Testis (tissue), 2 donors: ENCODE measurements at regions not wholly inside any gene's neighbourhood (a gene's known extent, or its start where the extent isn't known, plus 50 kb on each side); places are given as distances from the start of the nearest gene placed in this dataset.
A peak's percentile ranks its signal among the peaks of the same experiment; 100 is the strongest.

Experiments
- DNase-seq: peaks from one replicate; pipeline ENCODE4 v3.0.0-alpha.2; 2019
- H3K27ac ChIP-seq, 2 donors: fragments of 200-600 bp; sonication (generic); one replicate each; pipeline ENCODE4 v1.5.1; 2019
- H3K27me3 ChIP-seq: fragments of 200-600 bp; sonication (generic); one replicate; pipeline ENCODE4 v1.5.1; 2019
- H3K36me3 ChIP-seq: fragments of 200-600 bp; sonication (generic); one replicate; pipeline ENCODE4 v1.5.1; 2017; ENCODE audit warnings: low read depth; ENCODE audit errors: missing control alignments
- H3K4me1 ChIP-seq: fragments of 200-600 bp; sonication (generic); one replicate; pipeline ENCODE4 v1.5.1; 2019
- H3K4me3 ChIP-seq, 2 donors: fragments of 200-600 bp; sonication (generic); one replicate each; pipeline ENCODE4 v1.5.1; 2017 to 2019
- H3K9me3 ChIP-seq: fragments of 200-600 bp; sonication (generic); one replicate; pipeline ENCODE4 v1.5.1; 2017
- CTCF ChIP-seq, 3 experiments: fragments of 450-650 bp in 2 of 3; fragments of 200-600 bp in 1 of 3; sonication (generic) in 1 of 3; IDR thresholded peaks; one replicate each; pipeline ENCODE4 v1.5.1; 2016 to 2019; ENCODE audit warnings: antibody characterized with exemption in 3 of 3, mild to moderate bottlenecking in 2 of 3, moderate library complexity in 1 of 3
- POLR2A ChIP-seq: fragments of 450-650 bp; IDR thresholded peaks from one replicate; pipeline ENCODE4 v1.6.1; 2017; ENCODE audit warnings: antibody characterized with exemption, mild to moderate bottlenecking, moderate library complexity
- WGBS, 2 donors: methylation state at CpG; one replicate each; pipeline ENCODE4 v1.1.5; 2018; 5-methylcytosine and 5-hydroxymethylcytosine counted together
- intact Hi-C: fragments of 100-400 bp; cut with DNase I; formaldehyde crosslinking; loops from one replicate; pipeline ENCODE4 v1.15.1; 2023; ENCODE audit warnings: low total_unique reads

- Histone ChIP-seq H3K4me1 (no peaks in the 10 kb centered on the region), H3K4me3 (no peak overlapping the region), H3K36me3 (no peaks in the 10 kb centered on the region), H3K9me3 (no peaks in the 10 kb centered on the region), H3K27me3 (no peaks in the 10 kb centered on the region), H3K27ac (no peak overlapping the region)
- intact Hi-C loops, result no loop called here
- TF ChIP-seq CTCF (IDR thresholded peaks at IDR 0.05) (no peak), POLR2A (no peak)
- WGBS, 2 donors, result 46 to 61% methylated on average over 6 of the region's 6 CpGs
- peak; percentile 17 for DNase-seq
Observed at GRCh38 chr12:93247313-93247991, 130.3 kb upstream of the NUDT4 start.

DNA sequence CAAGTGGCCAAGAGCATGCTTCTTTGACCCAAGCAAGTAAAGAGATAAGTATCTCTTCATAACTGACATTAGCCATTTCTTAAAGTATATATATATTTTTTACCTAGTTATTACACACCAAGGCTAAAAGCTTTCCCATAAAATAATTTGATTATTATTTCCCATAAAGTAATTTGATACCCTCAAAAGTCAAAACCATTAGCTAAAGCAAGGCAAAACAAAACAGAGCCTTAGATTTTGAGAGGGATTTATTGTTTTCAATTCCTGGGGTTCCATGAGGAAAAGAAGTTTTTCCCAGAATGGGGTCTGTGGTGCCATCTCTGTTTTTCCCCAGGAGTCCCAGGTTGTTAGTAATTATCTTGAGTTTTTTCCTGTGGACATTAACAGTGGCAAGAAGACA, 125.5 kb upstream of the NUDT4 start:
- Histone ChIP-seq H3K27me3 (no peaks in the 10 kb centered on the region), H3K27ac (no peak overlapping the region), H3K36me3 (no peaks in the 10 kb centered on the region), H3K4me3 (no peak overlapping the region), H3K9me3 (no peaks in the 10 kb centered on the region), H3K4me1 (no peaks in the 10 kb centered on the region)
- DNase-seq, result no peak
- no peak for TF ChIP-seq POLR2A
- TF ChIP-seq CTCF (IDR thresholded peaks at IDR 0.05), result no peak
- intact Hi-C loops, result no loop called here

DNA sequence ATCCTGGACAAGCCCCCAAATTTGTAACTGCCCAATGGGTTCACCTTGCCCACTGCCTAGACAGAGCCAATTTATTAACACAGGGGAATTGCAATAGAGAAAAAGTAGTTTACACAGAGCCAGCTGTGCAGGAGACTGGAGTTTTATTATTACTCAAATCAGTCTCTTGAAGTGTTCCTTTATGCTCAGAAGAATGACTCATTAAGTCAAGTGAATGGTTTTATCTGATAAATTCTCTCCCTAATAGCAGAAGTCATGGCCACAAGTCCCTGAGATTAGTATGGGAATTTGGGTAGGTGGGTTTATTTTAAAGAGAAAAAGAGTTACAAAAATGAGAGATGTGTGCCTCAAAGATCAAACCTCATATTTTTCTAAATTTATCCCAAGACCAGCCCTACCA, 122.8 kb upstream of the NUDT4 start:
- Histone ChIP-seq H3K27ac (no peak overlapping the region), H3K4me1 (no peaks in the 10 kb centered on the region), H3K9me3 (no peaks in the 10 kb centered on the region), H3K36me3 (no peaks in the 10 kb centered on the region), H3K4me3 (no peak overlapping the region), H3K27me3 (no peaks in the 10 kb centered on the region)
- no peak for DNase-seq
- intact Hi-C loops, result no loop called here
- TF ChIP-seq POLR2A, result no peak
- no peak for TF ChIP-seq CTCF (IDR thresholded peaks at IDR 0.05)

- H3K27ac ChIP-seq, result no peak overlapping the region
Observed at GRCh38 chr12:93256256-93256969, 121.3 kb upstream of the NUDT4 start.

More at GRCh38 chr12:93256256-93256969, 121.3 kb upstream of the NUDT4 start:
- no peaks in the 10 kb centered on the region for H3K9me3 ChIP-seq
- no peak for DNase-seq
- H3K4me3 ChIP-seq, result no peak overlapping the region
- no peaks in the 10 kb centered on the region for H3K27me3 ChIP-seq
- intact Hi-C loops, result no loop called here
- no peaks in the 10 kb centered on the region for H3K4me1 ChIP-seq
- H3K36me3 ChIP-seq, result no peaks in the 10 kb centered on the region
- 50 to 53% methylated on average over 2 of the region's 2 CpGs for WGBS, 2 donors
- TF ChIP-seq POLR2A (no peak), CTCF (IDR thresholded peaks at IDR 0.05) (no peak)
